WTC11 (cell line): ENCODE measurements at regions not wholly inside any gene's neighbourhood (a gene's known extent, or its start where the extent isn't known, plus 50 kb on each side); places are given as distances from the start of the nearest gene placed in this dataset.

Experiments
- ATAC-seq: fragments of 200-7000 bp; cut with Tn5 transposase; 2 replicates; pipeline ENCODE4 v1.10.0; 2021; ENCODE audit warnings: mild to moderate bottlenecking, moderate library complexity
- CTCF ChIA-PET: fragments of 300-600 bp; sonication (Branson Sonifier 250); formaldehyde crosslinking; loops from one replicate; lab custom pipeline; 2021; ENCODE audit warnings: antibody characterized with exemption; lab: Charles Lee
- POLR2A ChIA-PET: fragments of 350-600 bp; sonication (Branson Sonifier 250); formaldehyde crosslinking; loops from one replicate; lab custom pipeline; 2021; ENCODE audit warnings: antibody characterized with exemption; lab: Charles Lee
- DNase-seq: peaks from one replicate; pipeline ENCODE4 v3.0.0; 2021; ENCODE audit warnings: low spot score
- H3K27ac Mint-ChIP-seq: 2 replicates; pipeline ENCODE4 v1.8.0; 2021; ENCODE audit warnings: mixed read lengths
- H3K27me3 Mint-ChIP-seq: 2 replicates; pipeline ENCODE4 v1.8.0; 2021; ENCODE audit warnings: low read depth, mild to moderate bottlenecking, moderate library complexity, mixed read lengths
- H3K36me3 Mint-ChIP-seq: 2 replicates; pipeline ENCODE4 v1.8.0; 2021; ENCODE audit warnings: mixed read lengths
- H3K4me1 Mint-ChIP-seq: 2 replicates; pipeline ENCODE4 v1.8.0; 2022; ENCODE audit warnings: mixed read lengths
- H3K4me3 Mint-ChIP-seq: 2 replicates; pipeline ENCODE4 v1.8.0; 2021; ENCODE audit warnings: mild to moderate bottlenecking, moderate library complexity, mixed read lengths
- H3K9me3 Mint-ChIP-seq: 2 replicates; pipeline ENCODE4 v1.8.0; 2021; ENCODE audit warnings: mixed read lengths
- ATF2 ChIP-seq: sonication (generic); formaldehyde crosslinking; IDR thresholded peaks from 2 replicates; pipeline ENCODE4 v1.8.1; 2022; ENCODE audit warnings: low read depth, missing genetic modification reagents, borderline replicate concordance
- CREB1 ChIP-seq: sonication (generic); formaldehyde crosslinking; IDR thresholded peaks from 2 replicates; pipeline ENCODE4 v1.8.0; 2023; ENCODE audit warnings: mild to moderate bottlenecking, missing genetic modification reagents
- CREM ChIP-seq: sonication (generic); formaldehyde crosslinking; IDR thresholded peaks from 2 replicates; pipeline ENCODE4 v1.8.1; 2022; ENCODE audit warnings: mild to moderate bottlenecking, missing genetic modification reagents, moderate library complexity
- E2F1 ChIP-seq: sonication (generic); formaldehyde crosslinking; IDR thresholded peaks from 2 replicates; pipeline ENCODE4 v1.8.0; 2022; ENCODE audit warnings: mild to moderate bottlenecking, missing genetic modification reagents
- EMX1 ChIP-seq: fragments of 250-450 bp; sonication (Bioruptor Pico); IDR thresholded peaks from 2 replicates; pipeline ENCODE4 v1.8.0; 2021; ENCODE audit warnings: mild to moderate bottlenecking
- ESRRA ChIP-seq: sonication (generic); formaldehyde crosslinking; IDR thresholded peaks from 2 replicates; pipeline ENCODE4 v1.8.1; 2022; ENCODE audit warnings: mild to moderate bottlenecking, missing genetic modification reagents, borderline replicate concordance
- FOXJ3 ChIP-seq: sonication (generic); formaldehyde crosslinking; IDR thresholded peaks from 2 replicates; pipeline ENCODE4 v1.9.0; 2021; ENCODE audit warnings: missing genetic modification reagents, mild to moderate bottlenecking, borderline replicate concordance
- JAZF1 ChIP-seq: fragments of 250-450 bp; sonication (Bioruptor Pico); IDR thresholded peaks from 2 replicates; pipeline ENCODE4 v1.9.0; 2021; ENCODE audit warnings: moderate library complexity, mild to moderate bottlenecking, inconsistent platforms
- MLX ChIP-seq: sonication (generic); formaldehyde crosslinking; IDR thresholded peaks from 2 replicates; pipeline ENCODE4 v1.8.1; 2023; ENCODE audit warnings: mild to moderate bottlenecking, missing genetic modification reagents, moderate library complexity
- NFYB ChIP-seq: sonication (generic); formaldehyde crosslinking; conservative IDR thresholded peaks from 2 replicates; pipeline ENCODE4 v1.8.0; 2022; ENCODE audit warnings: low read depth, missing genetic modification reagents
- PREB ChIP-seq: sonication (generic); formaldehyde crosslinking; IDR thresholded peaks from 2 replicates; pipeline ENCODE4 v1.8.1; 2022; ENCODE audit warnings: mild to moderate bottlenecking, missing genetic modification reagents, moderate library complexity, borderline replicate concordance
- TP53 ChIP-seq: sonication (generic); formaldehyde crosslinking; IDR thresholded peaks from 2 replicates; pipeline ENCODE4 v1.8.1; 2023; ENCODE audit warnings: mild to moderate bottlenecking, missing genetic modification reagents
- USF2 ChIP-seq: sonication (generic); formaldehyde crosslinking; IDR thresholded peaks from 2 replicates; pipeline ENCODE4 v1.8.1; 2023; ENCODE audit warnings: mild to moderate bottlenecking, missing genetic modification reagents, moderate library complexity
- ZBTB43 ChIP-seq: sonication (generic); formaldehyde crosslinking; IDR thresholded peaks from 2 replicates; pipeline ENCODE4 v1.8.1; 2023; ENCODE audit warnings: mild to moderate bottlenecking, missing genetic modification reagents
- ZMAT4 ChIP-seq: fragments of 250-450 bp; sonication (Bioruptor Pico); IDR thresholded peaks from 2 replicates; pipeline ENCODE4 v1.9.0; 2021; ENCODE audit warnings: mild to moderate bottlenecking
- ZNF138 ChIP-seq: sonication (generic); formaldehyde crosslinking; conservative IDR thresholded peaks from 2 replicates; pipeline ENCODE4 v1.8.1; 2022; ENCODE audit warnings: mild to moderate bottlenecking, moderate library complexity, missing genetic modification reagents
- ZNF396 ChIP-seq: fragments of 250-450 bp; sonication (Bioruptor Pico); IDR thresholded peaks from 2 replicates; pipeline ENCODE4 v1.8.0; 2021; ENCODE audit warnings: mild to moderate bottlenecking, moderate library complexity, borderline replicate concordance
- ZNF671 ChIP-seq: fragments of 250-450 bp; sonication (Bioruptor Pico); IDR thresholded peaks from 2 replicates; pipeline ENCODE4 v1.8.0; 2021; ENCODE audit warnings: mild to moderate bottlenecking
- TF ChIP-seq, protein P1 (sequence below): fragments of 250-450 bp; sonication (Bioruptor Pico); IDR thresholded peaks from 2 replicates; pipeline ENCODE4 v1.9.0; 2021; ENCODE audit warnings: mild to moderate bottlenecking, borderline replicate concordance
- TF ChIP-seq, protein P2 (sequence below): sonication (generic); formaldehyde crosslinking; conservative IDR thresholded peaks from 2 replicates; pipeline ENCODE4 v1.8.1; 2022; ENCODE audit warnings: mild to moderate bottlenecking, missing genetic modification reagents
- TF ChIP-seq, protein P3 (sequence below): sonication (generic); formaldehyde crosslinking; conservative IDR thresholded peaks from 2 replicates; pipeline ENCODE4 v1.8.1; 2023; ENCODE audit warnings: mild to moderate bottlenecking, low read depth, missing genetic modification reagents, moderate library complexity

DNA sequence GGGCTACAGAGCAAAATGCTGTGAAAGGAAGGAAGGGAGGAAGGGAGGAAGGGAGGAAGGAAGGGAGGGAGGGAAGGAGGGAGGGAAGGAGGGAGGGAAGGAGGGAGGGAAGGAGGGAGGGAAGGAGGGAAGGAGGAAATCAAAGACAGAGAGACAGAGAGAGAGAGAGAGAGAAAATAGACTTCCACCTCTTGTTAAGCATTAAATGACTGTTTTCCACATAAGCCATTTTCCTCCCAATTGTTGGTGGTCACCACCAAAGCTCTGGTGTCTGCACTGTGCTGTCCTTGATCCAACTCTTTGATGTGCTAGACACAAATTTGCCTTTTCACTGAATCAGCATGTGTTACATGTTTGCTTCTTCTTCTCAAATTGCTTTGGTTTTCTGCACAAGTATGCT lies 90.7 kb upstream of the INHBA start:
- no peak for TF ChIP-seq EMX1 (CRISPR knock-in tag)
- TF ChIP-seq E2F1, result no peak
- TF ChIP-seq ZBTB43, result no peak
- TF ChIP-seq, protein P1, sequence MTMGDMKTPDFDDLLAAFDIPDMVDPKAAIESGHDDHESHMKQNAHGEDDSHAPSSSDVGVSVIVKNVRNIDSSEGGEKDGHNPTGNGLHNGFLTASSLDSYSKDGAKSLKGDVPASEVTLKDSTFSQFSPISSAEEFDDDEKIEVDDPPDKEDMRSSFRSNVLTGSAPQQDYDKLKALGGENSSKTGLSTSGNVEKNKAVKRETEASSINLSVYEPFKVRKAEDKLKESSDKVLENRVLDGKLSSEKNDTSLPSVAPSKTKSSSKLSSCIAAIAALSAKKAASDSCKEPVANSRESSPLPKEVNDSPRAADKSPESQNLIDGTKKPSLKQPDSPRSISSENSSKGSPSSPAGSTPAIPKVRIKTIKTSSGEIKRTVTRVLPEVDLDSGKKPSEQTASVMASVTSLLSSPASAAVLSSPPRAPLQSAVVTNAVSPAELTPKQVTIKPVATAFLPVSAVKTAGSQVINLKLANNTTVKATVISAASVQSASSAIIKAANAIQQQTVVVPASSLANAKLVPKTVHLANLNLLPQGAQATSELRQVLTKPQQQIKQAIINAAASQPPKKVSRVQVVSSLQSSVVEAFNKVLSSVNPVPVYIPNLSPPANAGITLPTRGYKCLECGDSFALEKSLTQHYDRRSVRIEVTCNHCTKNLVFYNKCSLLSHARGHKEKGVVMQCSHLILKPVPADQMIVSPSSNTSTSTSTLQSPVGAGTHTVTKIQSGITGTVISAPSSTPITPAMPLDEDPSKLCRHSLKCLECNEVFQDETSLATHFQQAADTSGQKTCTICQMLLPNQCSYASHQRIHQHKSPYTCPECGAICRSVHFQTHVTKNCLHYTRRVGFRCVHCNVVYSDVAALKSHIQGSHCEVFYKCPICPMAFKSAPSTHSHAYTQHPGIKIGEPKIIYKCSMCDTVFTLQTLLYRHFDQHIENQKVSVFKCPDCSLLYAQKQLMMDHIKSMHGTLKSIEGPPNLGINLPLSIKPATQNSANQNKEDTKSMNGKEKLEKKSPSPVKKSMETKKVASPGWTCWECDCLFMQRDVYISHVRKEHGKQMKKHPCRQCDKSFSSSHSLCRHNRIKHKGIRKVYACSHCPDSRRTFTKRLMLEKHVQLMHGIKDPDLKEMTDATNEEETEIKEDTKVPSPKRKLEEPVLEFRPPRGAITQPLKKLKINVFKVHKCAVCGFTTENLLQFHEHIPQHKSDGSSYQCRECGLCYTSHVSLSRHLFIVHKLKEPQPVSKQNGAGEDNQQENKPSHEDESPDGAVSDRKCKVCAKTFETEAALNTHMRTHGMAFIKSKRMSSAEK (CRISPR knock-in tag), result no peak
- TF ChIP-seq NFYB (CRISPR knock-in tag), result no peak
- no peak for TF ChIP-seq PREB (CRISPR knock-in tag)
- no peak for TF ChIP-seq ZNF138 (CRISPR knock-in tag)
- no peak for TF ChIP-seq MLX
- no peak for TF ChIP-seq TP53 (CRISPR knock-in tag)
- TF ChIP-seq ZNF396, result no peak
- TF ChIP-seq, all 79 proteins: peak for 0
- Mint-ChIP-seq H3K36me3 (no peaks in the 10 kb centered on the region), H3K27ac (no peak overlapping the region), H3K9me3 (peaks cover 16% of the 10 kb centered on the region; the same call in 1 of the 2 replicates), H3K27me3 (no peaks in the 10 kb centered on the region), H3K4me3 (no peak overlapping the region), H3K4me1 (peaks cover 6% of the 10 kb centered on the region; the same call in 1 of the 2 replicates)
- ChIA-PET POLR2A (no interaction called here), CTCF (no interaction called here)
- ATAC-seq, result no peak
- no peak for DNase-seq

GRCh38 chr7:41792120-41792519 lies 89.2 kb upstream of the INHBA start:
- ChIA-PET CTCF (no interaction called here), POLR2A (no interaction called here)
- no peak overlapping the region for H3K27ac Mint-ChIP-seq
- ATAC-seq, result no peak
- peaks cover 16% of the 10 kb centered on the region; the same call in 1 of the 2 replicates for H3K9me3 Mint-ChIP-seq
- no peaks in the 10 kb centered on the region for H3K27me3 Mint-ChIP-seq
- no peak overlapping the region for H3K4me3 Mint-ChIP-seq
- DNase-seq, result no peak
- H3K4me1 Mint-ChIP-seq, result peaks cover 6% of the 10 kb centered on the region; the same call in 1 of the 2 replicates
- no peaks in the 10 kb centered on the region for H3K36me3 Mint-ChIP-seq
- TF ChIP-seq CREB1 (CRISPR knock-in tag) (no peak), FOXJ3 (CRISPR knock-in tag) (no peak), USF2 (CRISPR knock-in tag) (no peak), ZNF671 (CRISPR knock-in tag) (no peak), ESRRA (CRISPR knock-in tag) (no peak), ZMAT4 (CRISPR knock-in tag) (no peak), ZNF396 (no peak), JAZF1 (CRISPR knock-in tag) (no peak), ATF2 (no peak), CREM (CRISPR knock-in tag) (no peak)
- TF ChIP-seq, protein P2, sequence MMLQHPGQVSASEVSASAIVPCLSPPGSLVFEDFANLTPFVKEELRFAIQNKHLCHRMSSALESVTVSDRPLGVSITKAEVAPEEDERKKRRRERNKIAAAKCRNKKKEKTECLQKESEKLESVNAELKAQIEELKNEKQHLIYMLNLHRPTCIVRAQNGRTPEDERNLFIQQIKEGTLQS (CRISPR knock-in tag), result no peak
- TF ChIP-seq, protein P3, sequence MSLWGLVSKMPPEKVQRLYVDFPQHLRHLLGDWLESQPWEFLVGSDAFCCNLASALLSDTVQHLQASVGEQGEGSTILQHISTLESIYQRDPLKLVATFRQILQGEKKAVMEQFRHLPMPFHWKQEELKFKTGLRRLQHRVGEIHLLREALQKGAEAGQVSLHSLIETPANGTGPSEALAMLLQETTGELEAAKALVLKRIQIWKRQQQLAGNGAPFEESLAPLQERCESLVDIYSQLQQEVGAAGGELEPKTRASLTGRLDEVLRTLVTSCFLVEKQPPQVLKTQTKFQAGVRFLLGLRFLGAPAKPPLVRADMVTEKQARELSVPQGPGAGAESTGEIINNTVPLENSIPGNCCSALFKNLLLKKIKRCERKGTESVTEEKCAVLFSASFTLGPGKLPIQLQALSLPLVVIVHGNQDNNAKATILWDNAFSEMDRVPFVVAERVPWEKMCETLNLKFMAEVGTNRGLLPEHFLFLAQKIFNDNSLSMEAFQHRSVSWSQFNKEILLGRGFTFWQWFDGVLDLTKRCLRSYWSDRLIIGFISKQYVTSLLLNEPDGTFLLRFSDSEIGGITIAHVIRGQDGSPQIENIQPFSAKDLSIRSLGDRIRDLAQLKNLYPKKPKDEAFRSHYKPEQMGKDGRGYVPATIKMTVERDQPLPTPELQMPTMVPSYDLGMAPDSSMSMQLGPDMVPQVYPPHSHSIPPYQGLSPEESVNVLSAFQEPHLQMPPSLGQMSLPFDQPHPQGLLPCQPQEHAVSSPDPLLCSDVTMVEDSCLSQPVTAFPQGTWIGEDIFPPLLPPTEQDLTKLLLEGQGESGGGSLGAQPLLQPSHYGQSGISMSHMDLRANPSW (CRISPR knock-in tag), result no peak
